A549 (cell line): ENCODE measurements at regions not wholly inside any gene's neighbourhood (a gene's known extent, or its start where the extent isn't known, plus 50 kb on each side); places are given as distances from the start of the nearest gene placed in this dataset.

ENCODE experiments used
- ATAC-seq, 2 experiments: fragments of 200-7000 bp in 1 of 2; fragments of >200 bp in 1 of 2; cut with Nextera tagmentation in 1 of 2; cut with Tn5 transposase in 1 of 2; 3 replicates each; pipeline versions ENCODE4 v1.8.0 to v1.9.1; 2018 to 2020; ENCODE audit warnings: mild to moderate bottlenecking in 1 of 2, moderate library complexity in 1 of 2
- CTCF ChIA-PET: fragments of 300-600 bp; sonication (Branson Sonifier 250); formaldehyde crosslinking; extraction: SDS; loops from one replicate; lab custom pipeline; 2021; ENCODE audit warnings: antibody characterized with exemption, inconsistent platforms; lab: Yijun Ruan, JAX
- POLR2A ChIA-PET: fragments of 350-600 bp; formaldehyde crosslinking; extraction: SDS; loops from one replicate; lab custom pipeline; 2021; ENCODE audit warnings: antibody characterized with exemption, inconsistent platforms; lab: Yijun Ruan, JAX
- DNase-seq, 2 experiments: peaks; one replicate each; pipeline versions ENCODE4 v3.0.0 to v3.0.0-alpha.2; 2011 to 2016; ENCODE audit warnings: low read depth in 1 of 2, low spot score in 1 of 2
- FAIRE-seq: peaks from 2 replicates; lab custom pipeline; 2011; peaks lifted over from hg19 to GRCh38; lab: Jason Lieb, UNC
- H3K27ac ChIP-seq, 2 experiments: fragments of >200 bp; sonication (Bioruptor Twin); formaldehyde crosslinking; 3 replicates each; pipeline ENCODE4 v1.5.1; 2016 to 2017
- H3K4me1 ChIP-seq: fragments of >200 bp; sonication (Bioruptor Twin); formaldehyde crosslinking; 3 replicates; pipeline ENCODE4 v1.6.1; 2016
- H3K4me2 ChIP-seq: fragments of >200 bp; sonication (Bioruptor Twin); formaldehyde crosslinking; 3 replicates; pipeline ENCODE4 v1.6.1; 2016
- H3K4me3 ChIP-seq: fragments of >200 bp; sonication (Bioruptor Twin); formaldehyde crosslinking; 3 replicates; pipeline ENCODE4 v1.5.1; 2016
- H3K9me3 ChIP-seq: fragments of >200 bp; sonication (Bioruptor Twin); formaldehyde crosslinking; 3 replicates; pipeline ENCODE4 v1.6.1; 2016
- BHLHE40 ChIP-seq: IDR thresholded peaks from 2 replicates; pipeline ENCODE4 v1.6.1; 2012; ENCODE audit warnings: low read depth, low read length, inconsistent platforms
- CHD4 ChIP-seq: fragments of 200-600 bp; sonication (generic); IDR thresholded peaks from 2 replicates; pipeline ENCODE4 v1.6.1; 2016; ENCODE audit warnings: antibody characterized with exemption, mild to moderate bottlenecking, borderline replicate concordance
- EHF ChIP-seq: fragments of 250-450 bp; sonication (Bioruptor Pico); IDR thresholded peaks from 2 replicates; pipeline ENCODE4 v1.5.0; 2020; ENCODE audit warnings: mild to moderate bottlenecking
- EHMT2 ChIP-seq: fragments of 200-600 bp; sonication (generic); IDR thresholded peaks from 2 replicates; pipeline ENCODE4 v1.6.1; 2016; ENCODE audit warnings: antibody characterized with exemption, low read depth, mild to moderate bottlenecking, moderate library complexity
- ESRRA ChIP-seq: fragments of 150-350 bp; IDR thresholded peaks from 2 replicates; pipeline ENCODE4 v1.6.1; 2014; ENCODE audit warnings: mild to moderate bottlenecking, low read length, borderline replicate concordance
- FOSL2 ChIP-seq, 2 experiments: fragments of 450-650 bp in 1 of 2; fragments of >200 bp in 1 of 2; sonication (Bioruptor Twin) in 1 of 2; formaldehyde crosslinking; IDR thresholded peaks; 2 replicates each; pipeline versions ENCODE4 v1.5.0 to v1.6.1; 2016 to 2020; ENCODE audit warnings: mild to moderate bottlenecking in 1 of 2, moderate library complexity in 1 of 2
- FOXS1 ChIP-seq: fragments of 250-450 bp; sonication (Bioruptor Pico); IDR thresholded peaks from 2 replicates; pipeline ENCODE4 v1.5.0; 2020; ENCODE audit warnings: mild to moderate bottlenecking, moderate library complexity
- GATA3 ChIP-seq: IDR thresholded peaks from 2 replicates; pipeline ENCODE4 v1.6.1; 2012; ENCODE audit warnings: borderline replicate concordance
- HOXA7 ChIP-seq: fragments of 250-450 bp; sonication (Bioruptor Pico); IDR thresholded peaks from 2 replicates; pipeline ENCODE4 v1.5.0; 2020; ENCODE audit warnings: mild to moderate bottlenecking, moderate library complexity
- HOXB13 ChIP-seq: fragments of 250-450 bp; sonication (Bioruptor Pico); IDR thresholded peaks from 2 replicates; pipeline ENCODE4 v1.5.0; 2020; ENCODE audit warnings: low read depth, mild to moderate bottlenecking, moderate library complexity
- HOXB5 ChIP-seq: fragments of 250-450 bp; sonication (Bioruptor Pico); IDR thresholded peaks from 2 replicates; pipeline ENCODE4 v1.5.0; 2020; ENCODE audit warnings: mild to moderate bottlenecking, moderate library complexity
- JUN ChIP-seq, 2 experiments: fragments of >200 bp; sonication (Bioruptor Twin); formaldehyde crosslinking; IDR thresholded peaks; 2 replicates in 1 of 2; 3 replicates in 1 of 2; pipeline ENCODE4 v1.6.1; 2016 to 2017
- JUNB ChIP-seq: fragments of >200 bp; sonication (Bioruptor Twin); formaldehyde crosslinking; IDR thresholded peaks from 2 replicates; pipeline ENCODE4 v1.6.1; 2016
- MAFK ChIP-seq: fragments of 450-650 bp; IDR thresholded peaks from 2 replicates; pipeline ENCODE4 v1.6.1; 2014; ENCODE audit not compliant: partially characterized antibody
- NFE2L2 ChIP-seq: fragments of 150-350 bp; conservative IDR thresholded peaks from 2 replicates; pipeline ENCODE4 v1.6.1; 2014; ENCODE audit warnings: low read length
- POLR2A ChIP-seq: IDR thresholded peaks from 2 replicates; pipeline ENCODE4 v1.6.1; 2012; ENCODE audit warnings: mild to moderate bottlenecking, low read length
- POLR2AphosphoS2 ChIP-seq: conservative IDR thresholded peaks from 2 replicates; pipeline ENCODE4 v1.6.1; 2012; ENCODE audit warnings: low read length, improper control_type of control experiment, inconsistent platforms
- RARB ChIP-seq: fragments of 250-450 bp; sonication (Bioruptor Pico); IDR thresholded peaks from 2 replicates; pipeline ENCODE4 v1.8.0; 2021; ENCODE audit warnings: mild to moderate bottlenecking, moderate library complexity
- SMC3 ChIP-seq: fragments of >200 bp; sonication (Bioruptor Twin); formaldehyde crosslinking; IDR thresholded peaks from 3 replicates; pipeline ENCODE4 v1.6.1; 2018; ENCODE audit warnings: inconsistent platforms
- SREBF2 ChIP-seq: fragments of 450-650 bp; IDR thresholded peaks from 2 replicates; pipeline ENCODE4 v1.6.1; 2014; ENCODE audit warnings: mild to moderate bottlenecking, moderate library complexity
- TFCP2L1 ChIP-seq: fragments of 250-450 bp; sonication (Bioruptor Pico); IDR thresholded peaks from 2 replicates; pipeline ENCODE4 v1.5.0; 2021; ENCODE audit warnings: mild to moderate bottlenecking
- ZSCAN20 ChIP-seq: fragments of 250-450 bp; sonication (Bioruptor Pico); IDR thresholded peaks from 2 replicates; pipeline ENCODE4 v1.8.0; 2022; ENCODE audit warnings: mild to moderate bottlenecking, moderate library complexity
- WGBS: methylation state at CpG from one replicate; pipeline ENCODE4 v1.1.6; 2017; ENCODE audit errors: missing lambda C conversion rate; 5-methylcytosine and 5-hydroxymethylcytosine counted together
- TF ChIP-seq, protein P1 (sequence below): fragments of 450-650 bp; IDR thresholded peaks from 2 replicates; pipeline ENCODE4 v1.6.1; 2014; ENCODE audit warnings: antibody characterized with exemption
- TF ChIP-seq, protein P2 (sequence below): fragments of >200 bp; sonication (Bioruptor Twin); formaldehyde crosslinking; IDR thresholded peaks from 3 replicates; pipeline ENCODE4 v1.6.1; 2016
- TF ChIP-seq, protein P3 (sequence below): IDR thresholded peaks from 2 replicates; pipeline ENCODE4 v1.6.1; 2012
- TF ChIP-seq, protein P4 (sequence below): fragments of 200-600 bp; sonication (generic); IDR thresholded peaks from 2 replicates; pipeline ENCODE4 v1.6.1; 2016; ENCODE audit warnings: antibody characterized with exemption, mild to moderate bottlenecking, moderate library complexity
- TF ChIP-seq, protein P5 (sequence below): fragments of >200 bp; sonication (Bioruptor Twin); formaldehyde crosslinking; IDR thresholded peaks from 3 replicates; pipeline ENCODE4 v1.5.1; 2016
- TF ChIP-seq, protein P6 (sequence below): fragments of 150-350 bp; IDR thresholded peaks from 2 replicates; pipeline ENCODE4 v1.6.1; 2014; ENCODE audit warnings: low read depth, mild to moderate bottlenecking, low read length

DNA sequence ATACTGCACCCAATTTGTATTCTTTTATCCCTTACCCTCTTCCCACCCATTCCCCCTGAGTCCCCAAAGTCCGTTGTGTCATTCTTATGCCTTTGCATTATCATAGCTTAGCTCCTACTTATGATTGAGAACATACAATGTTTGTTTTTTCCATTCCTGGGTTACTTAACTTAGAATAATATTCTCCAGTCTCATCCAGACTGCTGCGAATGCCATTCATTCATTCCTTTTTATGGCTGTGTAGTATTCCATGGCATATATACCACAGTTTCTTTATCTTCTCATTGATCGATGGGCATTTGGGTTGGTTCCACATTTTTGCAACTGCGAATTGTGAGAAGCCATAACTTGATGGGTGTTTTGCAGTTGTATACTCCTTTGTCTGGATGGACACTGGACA is 62.8 kb downstream of the FHIP1A start:
- Histone ChIP-seq H3K27ac (no peak overlapping the region), H3K4me2 (no peak overlapping the region), H3K9me3 (no peaks in the 10 kb centered on the region), H3K4me1 (no peaks in the 10 kb centered on the region), H3K4me3 (no peak overlapping the region)
- no peak for ATAC-seq
- no peak for FAIRE-seq
- POLR2A ChIA-PET = no interaction called here
- WGBS = 50% methylated on average over 4 of the region's 4 CpGs
- CTCF ChIA-PET = no interaction called here
- TF ChIP-seq TFCP2L1 (CRISPR knock-in tag) = no peak
- no peak for TF ChIP-seq JUN (IDR thresholded peaks at IDR 0.05)
- TF ChIP-seq SREBF2 = no peak
- no peak for TF ChIP-seq CHD4
- no peak for TF ChIP-seq JUNB
- no peak for TF ChIP-seq HOXB5
- TF ChIP-seq ESRRA = no peak
- no peak for TF ChIP-seq RARB
- no peak for TF ChIP-seq FOXS1 (CRISPR knock-in tag)
- TF ChIP-seq HOXA7 (CRISPR knock-in tag) = no peak
- TF ChIP-seq, protein P1, sequence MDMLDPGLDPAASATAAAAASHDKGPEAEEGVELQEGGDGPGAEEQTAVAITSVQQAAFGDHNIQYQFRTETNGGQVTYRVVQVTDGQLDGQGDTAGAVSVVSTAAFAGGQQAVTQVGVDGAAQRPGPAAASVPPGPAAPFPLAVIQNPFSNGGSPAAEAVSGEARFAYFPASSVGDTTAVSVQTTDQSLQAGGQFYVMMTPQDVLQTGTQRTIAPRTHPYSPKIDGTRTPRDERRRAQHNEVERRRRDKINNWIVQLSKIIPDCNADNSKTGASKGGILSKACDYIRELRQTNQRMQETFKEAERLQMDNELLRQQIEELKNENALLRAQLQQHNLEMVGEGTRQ = no peak
- no peak for TF ChIP-seq HOXB13 (CRISPR knock-in tag)
- TF ChIP-seq, protein P2, sequence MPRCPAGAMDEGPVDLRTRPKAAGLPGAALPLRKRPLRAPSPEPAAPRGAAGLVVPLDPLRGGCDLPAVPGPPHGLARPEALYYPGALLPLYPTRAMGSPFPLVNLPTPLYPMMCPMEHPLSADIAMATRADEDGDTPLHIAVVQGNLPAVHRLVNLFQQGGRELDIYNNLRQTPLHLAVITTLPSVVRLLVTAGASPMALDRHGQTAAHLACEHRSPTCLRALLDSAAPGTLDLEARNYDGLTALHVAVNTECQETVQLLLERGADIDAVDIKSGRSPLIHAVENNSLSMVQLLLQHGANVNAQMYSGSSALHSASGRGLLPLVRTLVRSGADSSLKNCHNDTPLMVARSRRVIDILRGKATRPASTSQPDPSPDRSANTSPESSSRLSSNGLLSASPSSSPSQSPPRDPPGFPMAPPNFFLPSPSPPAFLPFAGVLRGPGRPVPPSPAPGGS = no peak
- TF ChIP-seq GATA3 = no peak
- TF ChIP-seq, protein P3, sequence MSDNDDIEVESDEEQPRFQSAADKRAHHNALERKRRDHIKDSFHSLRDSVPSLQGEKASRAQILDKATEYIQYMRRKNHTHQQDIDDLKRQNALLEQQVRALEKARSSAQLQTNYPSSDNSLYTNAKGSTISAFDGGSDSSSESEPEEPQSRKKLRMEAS = no peak
- TF ChIP-seq, protein P4, sequence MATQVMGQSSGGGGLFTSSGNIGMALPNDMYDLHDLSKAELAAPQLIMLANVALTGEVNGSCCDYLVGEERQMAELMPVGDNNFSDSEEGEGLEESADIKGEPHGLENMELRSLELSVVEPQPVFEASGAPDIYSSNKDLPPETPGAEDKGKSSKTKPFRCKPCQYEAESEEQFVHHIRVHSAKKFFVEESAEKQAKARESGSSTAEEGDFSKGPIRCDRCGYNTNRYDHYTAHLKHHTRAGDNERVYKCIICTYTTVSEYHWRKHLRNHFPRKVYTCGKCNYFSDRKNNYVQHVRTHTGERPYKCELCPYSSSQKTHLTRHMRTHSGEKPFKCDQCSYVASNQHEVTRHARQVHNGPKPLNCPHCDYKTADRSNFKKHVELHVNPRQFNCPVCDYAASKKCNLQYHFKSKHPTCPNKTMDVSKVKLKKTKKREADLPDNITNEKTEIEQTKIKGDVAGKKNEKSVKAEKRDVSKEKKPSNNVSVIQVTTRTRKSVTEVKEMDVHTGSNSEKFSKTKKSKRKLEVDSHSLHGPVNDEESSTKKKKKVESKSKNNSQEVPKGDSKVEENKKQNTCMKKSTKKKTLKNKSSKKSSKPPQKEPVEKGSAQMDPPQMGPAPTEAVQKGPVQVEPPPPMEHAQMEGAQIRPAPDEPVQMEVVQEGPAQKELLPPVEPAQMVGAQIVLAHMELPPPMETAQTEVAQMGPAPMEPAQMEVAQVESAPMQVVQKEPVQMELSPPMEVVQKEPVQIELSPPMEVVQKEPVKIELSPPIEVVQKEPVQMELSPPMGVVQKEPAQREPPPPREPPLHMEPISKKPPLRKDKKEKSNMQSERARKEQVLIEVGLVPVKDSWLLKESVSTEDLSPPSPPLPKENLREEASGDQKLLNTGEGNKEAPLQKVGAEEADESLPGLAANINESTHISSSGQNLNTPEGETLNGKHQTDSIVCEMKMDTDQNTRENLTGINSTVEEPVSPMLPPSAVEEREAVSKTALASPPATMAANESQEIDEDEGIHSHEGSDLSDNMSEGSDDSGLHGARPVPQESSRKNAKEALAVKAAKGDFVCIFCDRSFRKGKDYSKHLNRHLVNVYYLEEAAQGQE = no peak
- no peak for TF ChIP-seq NFE2L2
- TF ChIP-seq BHLHE40 = no peak
- TF ChIP-seq EHMT2 = no peak
- no peak for DNase-seq

DNA sequence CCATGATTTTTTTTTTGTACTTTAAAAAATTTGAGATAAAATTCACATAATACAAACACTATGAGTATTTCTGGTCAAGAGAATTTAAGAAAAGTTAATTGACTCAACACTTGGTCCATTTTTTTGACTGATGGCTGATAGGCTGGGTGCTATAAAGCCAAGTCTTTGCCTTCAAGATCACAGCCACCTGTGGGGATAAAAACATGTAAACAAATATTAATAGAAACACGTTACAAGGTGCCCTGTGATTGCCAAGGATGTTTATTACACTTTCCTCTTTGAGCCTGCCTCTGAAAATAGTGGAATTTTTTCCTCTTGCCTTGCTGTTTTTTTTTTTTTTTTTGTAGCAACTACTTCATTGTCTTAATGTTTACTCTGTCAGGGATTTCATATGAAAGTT is 63.3 kb downstream of the FHIP1A start:
- 19% methylated on average over 1 of the region's 1 CpG for WGBS
- POLR2A ChIA-PET = no interaction called here
- Histone ChIP-seq H3K4me2 (no peak overlapping the region), H3K27ac (no peak overlapping the region), H3K4me1 (no peaks in the 10 kb centered on the region), H3K9me3 (no peaks in the 10 kb centered on the region), H3K4me3 (no peak overlapping the region)
- no peak for DNase-seq
- no peak for ATAC-seq
- FAIRE-seq = no peak
- TF ChIP-seq EHF (CRISPR knock-in tag) = no peak
- TF ChIP-seq, protein P5, sequence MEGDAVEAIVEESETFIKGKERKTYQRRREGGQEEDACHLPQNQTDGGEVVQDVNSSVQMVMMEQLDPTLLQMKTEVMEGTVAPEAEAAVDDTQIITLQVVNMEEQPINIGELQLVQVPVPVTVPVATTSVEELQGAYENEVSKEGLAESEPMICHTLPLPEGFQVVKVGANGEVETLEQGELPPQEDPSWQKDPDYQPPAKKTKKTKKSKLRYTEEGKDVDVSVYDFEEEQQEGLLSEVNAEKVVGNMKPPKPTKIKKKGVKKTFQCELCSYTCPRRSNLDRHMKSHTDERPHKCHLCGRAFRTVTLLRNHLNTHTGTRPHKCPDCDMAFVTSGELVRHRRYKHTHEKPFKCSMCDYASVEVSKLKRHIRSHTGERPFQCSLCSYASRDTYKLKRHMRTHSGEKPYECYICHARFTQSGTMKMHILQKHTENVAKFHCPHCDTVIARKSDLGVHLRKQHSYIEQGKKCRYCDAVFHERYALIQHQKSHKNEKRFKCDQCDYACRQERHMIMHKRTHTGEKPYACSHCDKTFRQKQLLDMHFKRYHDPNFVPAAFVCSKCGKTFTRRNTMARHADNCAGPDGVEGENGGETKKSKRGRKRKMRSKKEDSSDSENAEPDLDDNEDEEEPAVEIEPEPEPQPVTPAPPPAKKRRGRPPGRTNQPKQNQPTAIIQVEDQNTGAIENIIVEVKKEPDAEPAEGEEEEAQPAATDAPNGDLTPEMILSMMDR = no peak
- TF ChIP-seq POLR2AphosphoS2 = no peak
- no peak for TF ChIP-seq JUNB
- TF ChIP-seq, protein P6, sequence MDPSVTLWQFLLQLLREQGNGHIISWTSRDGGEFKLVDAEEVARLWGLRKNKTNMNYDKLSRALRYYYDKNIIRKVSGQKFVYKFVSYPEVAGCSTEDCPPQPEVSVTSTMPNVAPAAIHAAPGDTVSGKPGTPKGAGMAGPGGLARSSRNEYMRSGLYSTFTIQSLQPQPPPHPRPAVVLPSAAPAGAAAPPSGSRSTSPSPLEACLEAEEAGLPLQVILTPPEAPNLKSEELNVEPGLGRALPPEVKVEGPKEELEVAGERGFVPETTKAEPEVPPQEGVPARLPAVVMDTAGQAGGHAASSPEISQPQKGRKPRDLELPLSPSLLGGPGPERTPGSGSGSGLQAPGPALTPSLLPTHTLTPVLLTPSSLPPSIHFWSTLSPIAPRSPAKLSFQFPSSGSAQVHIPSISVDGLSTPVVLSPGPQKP = no peak
- no peak for TF ChIP-seq ZSCAN20 (CRISPR knock-in tag)
- TF ChIP-seq POLR2A = no peak
- no peak for TF ChIP-seq BHLHE40
- no peak for TF ChIP-seq SMC3
- TF ChIP-seq MAFK = no peak
- TF ChIP-seq FOSL2 (IDR thresholded peaks at IDR 0.05) = no peak
- no peak for TF ChIP-seq FOSL2 (CRISPR knock-in tag; IDR thresholded peaks at IDR 0.05)
- no peak for TF ChIP-seq SREBF2
- CTCF ChIA-PET = no interaction called here
